ENCODE measurements at regions not wholly inside any gene's neighbourhood (a gene's known extent, or its start where the extent isn't known, plus 50 kb on each side); places are given as distances from the start of the nearest gene placed in this dataset.

DNA sequence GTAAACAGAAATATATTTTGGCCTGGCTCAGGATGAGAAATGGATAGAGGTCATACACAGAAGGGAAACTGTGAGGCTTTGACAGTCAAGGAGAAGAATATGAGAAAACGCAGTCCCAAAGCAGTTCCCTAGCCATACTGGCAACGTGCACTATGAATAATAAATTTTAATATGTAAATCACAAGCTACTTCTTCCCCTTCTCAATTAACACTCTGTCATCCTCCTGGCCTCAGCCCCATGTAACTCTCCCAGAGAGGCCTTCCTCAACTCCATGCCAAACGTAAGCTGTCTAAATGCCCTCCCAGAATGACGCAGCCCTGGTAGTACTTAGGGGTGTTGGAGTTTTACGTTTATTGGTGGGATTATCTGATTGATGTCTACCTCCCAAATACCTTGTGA, 732.6 kb downstream of the LIG4 start:
- H3K36me3 ChIP-seq (ENCODE audit: control insufficient read depth in 1 of 2, insufficient read depth in 2 of 2, low read length in 2 of 2) = no peaks in the 10 kb centered on the region
- H4K20me1 ChIP-seq (ENCODE audit: insufficient read depth) = no peaks in the 10 kb centered on the region
- intact Hi-C loops (cut with micrococcal nuclease) = no loop called here
- H3K27me3 ChIP-seq (ENCODE audit: insufficient read depth, low read length) = no peaks in the 10 kb centered on the region
- H3K9ac ChIP-seq (ENCODE audit: low read length) = no peak overlapping the region
- peaks cover 25 to 34% of the 10 kb centered on the region in 2 experiments; a peak in 2 of 4 replicates for H3K9me3 ChIP-seq (ENCODE audit: control insufficient read depth in 1 of 2, insufficient read depth in 1 of 2, low read depth in 1 of 2, low read length in 2 of 2)
- BruUV-seq (replicated peaks) = no TSS peak
- CTCF ChIA-PET = no interaction called here
- H3K27ac ChIP-seq (ENCODE audit: low read depth, low read length) = no peak overlapping the region
- RAD21 ChIA-PET (ENCODE audit: low non-redundant PET in 1 of 2, low total read pairs in 2 of 2, uncharacterized antibody in 2 of 2, unreplicated experiment in 2 of 2) = no interaction called here
- no peaks in the 10 kb centered on the region for H3K9me2 ChIP-seq (ENCODE audit: insufficient read depth)
- no peak overlapping the region for H2AFZ ChIP-seq (ENCODE audit: low read depth, low read length, poor library complexity, severe bottlenecking)
- no peaks in the 10 kb centered on the region for H3K4me1 ChIP-seq (ENCODE audit: control insufficient read depth in 1 of 2, insufficient read depth in 2 of 2, low read length in 2 of 2)
- no peak overlapping the region for H3K4me3 ChIP-seq (replicated peaks in 1 of 2; ENCODE audit: low read depth in 1 of 2, low read length in 2 of 2)
- POLR2A ChIA-PET = no interaction called here
- H3K4me2 ChIP-seq (ENCODE audit: low read length) = no peak overlapping the region
- TF ChIP-seq EZH2 (IDR thresholded peaks at IDR 0.05) (no peak), POLR2AphosphoS5 (IDR thresholded peaks at IDR 0.05; ENCODE audit: low read depth, low read length) (no peak), SRF (IDR thresholded peaks at IDR 0.05; ENCODE audit: low read depth) (no peak), SIN3A (IDR thresholded peaks at IDR 0.05; ENCODE audit: low read depth) (no peak), TCF7L2 (IDR thresholded peaks at IDR 0.05; ENCODE audit: borderline replicate concordance, extremely low read depth, insufficient read depth, insufficient read length) (no peak), CEBPB (IDR thresholded peaks at IDR 0.05; ENCODE audit: low read depth) (no peak), CBX3 (IDR thresholded peaks at IDR 0.05; ENCODE audit: low read depth) (no peak), EZH2phosphoT487 (IDR thresholded peaks at IDR 0.05; ENCODE audit: borderline replicate concordance) (no peak), ZNF274 (IDR thresholded peaks at IDR 0.05; ENCODE audit: low read depth, low read length) (no peak)
- TF ChIP-seq, protein P1, sequence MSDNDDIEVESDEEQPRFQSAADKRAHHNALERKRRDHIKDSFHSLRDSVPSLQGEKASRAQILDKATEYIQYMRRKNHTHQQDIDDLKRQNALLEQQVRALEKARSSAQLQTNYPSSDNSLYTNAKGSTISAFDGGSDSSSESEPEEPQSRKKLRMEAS (IDR thresholded peaks at IDR 0.05) = no peak
- TF ChIP-seq, protein P2, sequence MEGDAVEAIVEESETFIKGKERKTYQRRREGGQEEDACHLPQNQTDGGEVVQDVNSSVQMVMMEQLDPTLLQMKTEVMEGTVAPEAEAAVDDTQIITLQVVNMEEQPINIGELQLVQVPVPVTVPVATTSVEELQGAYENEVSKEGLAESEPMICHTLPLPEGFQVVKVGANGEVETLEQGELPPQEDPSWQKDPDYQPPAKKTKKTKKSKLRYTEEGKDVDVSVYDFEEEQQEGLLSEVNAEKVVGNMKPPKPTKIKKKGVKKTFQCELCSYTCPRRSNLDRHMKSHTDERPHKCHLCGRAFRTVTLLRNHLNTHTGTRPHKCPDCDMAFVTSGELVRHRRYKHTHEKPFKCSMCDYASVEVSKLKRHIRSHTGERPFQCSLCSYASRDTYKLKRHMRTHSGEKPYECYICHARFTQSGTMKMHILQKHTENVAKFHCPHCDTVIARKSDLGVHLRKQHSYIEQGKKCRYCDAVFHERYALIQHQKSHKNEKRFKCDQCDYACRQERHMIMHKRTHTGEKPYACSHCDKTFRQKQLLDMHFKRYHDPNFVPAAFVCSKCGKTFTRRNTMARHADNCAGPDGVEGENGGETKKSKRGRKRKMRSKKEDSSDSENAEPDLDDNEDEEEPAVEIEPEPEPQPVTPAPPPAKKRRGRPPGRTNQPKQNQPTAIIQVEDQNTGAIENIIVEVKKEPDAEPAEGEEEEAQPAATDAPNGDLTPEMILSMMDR (IDR thresholded peaks at IDR 0.05 in 2 of 3, conservative IDR thresholded peaks at IDR 0.05 in 1 of 3; ENCODE audit: borderline replicate concordance in 1 of 3, insufficient read depth in 1 of 3, low read depth in 2 of 3, low read length in 2 of 3) = no peak
- TF ChIP-seq, protein P3, sequence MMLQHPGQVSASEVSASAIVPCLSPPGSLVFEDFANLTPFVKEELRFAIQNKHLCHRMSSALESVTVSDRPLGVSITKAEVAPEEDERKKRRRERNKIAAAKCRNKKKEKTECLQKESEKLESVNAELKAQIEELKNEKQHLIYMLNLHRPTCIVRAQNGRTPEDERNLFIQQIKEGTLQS (IDR thresholded peaks at IDR 0.05) = no peak
- no peak for ATAC-seq
- DNase-seq (ENCODE audit: low read depth, low spot score) = no peak
- H3K79me2 ChIP-seq (ENCODE audit: insufficient read depth, low read length) = no peaks in the 10 kb centered on the region
